ENCODE measurements at regions not wholly inside any gene's neighbourhood (a gene's known extent, or its start where the extent isn't known, plus 50 kb on each side); places are given as distances from the start of the nearest gene placed in this dataset.

DNA sequence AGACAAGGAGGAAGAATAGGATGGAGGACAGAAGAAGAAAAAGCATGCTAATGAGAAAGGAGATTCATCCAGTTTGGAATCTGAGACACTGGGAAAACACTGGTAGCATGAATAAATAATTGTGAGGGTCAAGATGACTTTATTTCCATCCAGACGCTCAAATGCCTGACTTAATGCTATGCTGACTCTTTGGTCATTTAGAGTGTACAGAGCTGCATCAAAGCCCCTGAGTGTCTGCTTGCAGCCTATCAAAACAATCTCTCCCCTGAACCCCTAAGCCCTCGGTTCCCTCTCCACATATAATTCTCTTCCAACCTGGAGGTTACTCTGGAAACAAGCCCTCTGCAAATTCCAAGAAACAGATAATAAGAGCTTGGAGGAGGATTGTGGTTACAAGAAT, 208.8 kb downstream of the MAGEB17 start:
- no peak for DNase-seq
- no peak overlapping the region for H3K4me3 ChIP-seq
- no peaks in the 10 kb centered on the region for H3K4me1 ChIP-seq
- H3K9me3 ChIP-seq, result no peaks in the 10 kb centered on the region
- no peaks in the 10 kb centered on the region for H3K36me3 ChIP-seq
- no peak overlapping the region for H3K27ac ChIP-seq
- H3K27me3 ChIP-seq, result no peaks in the 10 kb centered on the region
- 76 to 78% methylated on average over 1 to 2 of the region's 2 CpGs for WGBS, 2 donors
- TF ChIP-seq, protein P1, sequence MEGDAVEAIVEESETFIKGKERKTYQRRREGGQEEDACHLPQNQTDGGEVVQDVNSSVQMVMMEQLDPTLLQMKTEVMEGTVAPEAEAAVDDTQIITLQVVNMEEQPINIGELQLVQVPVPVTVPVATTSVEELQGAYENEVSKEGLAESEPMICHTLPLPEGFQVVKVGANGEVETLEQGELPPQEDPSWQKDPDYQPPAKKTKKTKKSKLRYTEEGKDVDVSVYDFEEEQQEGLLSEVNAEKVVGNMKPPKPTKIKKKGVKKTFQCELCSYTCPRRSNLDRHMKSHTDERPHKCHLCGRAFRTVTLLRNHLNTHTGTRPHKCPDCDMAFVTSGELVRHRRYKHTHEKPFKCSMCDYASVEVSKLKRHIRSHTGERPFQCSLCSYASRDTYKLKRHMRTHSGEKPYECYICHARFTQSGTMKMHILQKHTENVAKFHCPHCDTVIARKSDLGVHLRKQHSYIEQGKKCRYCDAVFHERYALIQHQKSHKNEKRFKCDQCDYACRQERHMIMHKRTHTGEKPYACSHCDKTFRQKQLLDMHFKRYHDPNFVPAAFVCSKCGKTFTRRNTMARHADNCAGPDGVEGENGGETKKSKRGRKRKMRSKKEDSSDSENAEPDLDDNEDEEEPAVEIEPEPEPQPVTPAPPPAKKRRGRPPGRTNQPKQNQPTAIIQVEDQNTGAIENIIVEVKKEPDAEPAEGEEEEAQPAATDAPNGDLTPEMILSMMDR (IDR thresholded peaks at IDR 0.05), result no peak
- no peak for TF ChIP-seq POLR2A (IDR thresholded peaks at IDR 0.05)
- intact Hi-C loops (cut with DNase I), result no loop called here

DNA sequence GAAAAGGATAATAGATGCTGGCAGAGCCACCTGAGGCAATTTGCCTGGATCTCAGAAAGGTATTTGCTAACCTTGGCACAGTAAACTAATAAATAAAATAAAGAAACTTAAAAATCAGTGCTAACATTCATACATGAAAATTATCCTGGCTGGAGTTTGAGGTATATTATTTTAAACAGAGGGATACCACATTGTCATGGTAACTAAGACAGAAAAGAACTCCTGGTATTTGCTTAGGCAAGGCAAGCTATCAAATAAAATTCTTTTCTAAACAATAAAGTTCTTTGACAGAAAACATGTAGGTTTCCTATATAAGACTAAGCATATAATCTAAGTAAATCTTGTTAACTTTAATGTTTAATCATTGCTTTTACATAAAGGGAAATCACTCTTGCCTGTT, 218.8 kb downstream of the MAGEB17 start:
- H3K36me3 ChIP-seq, result no peaks in the 10 kb centered on the region
- no peak for DNase-seq
- intact Hi-C loops (cut with DNase I), result no loop called here
- H3K4me1 ChIP-seq, result no peaks in the 10 kb centered on the region
- TF ChIP-seq, protein P1 (IDR thresholded peaks at IDR 0.05), result no peak
- no peak for TF ChIP-seq POLR2A (IDR thresholded peaks at IDR 0.05)
- no peaks in the 10 kb centered on the region for H3K27me3 ChIP-seq
- no peak overlapping the region for H3K4me3 ChIP-seq
- H3K27ac ChIP-seq, result no peak overlapping the region
- H3K9me3 ChIP-seq, result no peaks in the 10 kb centered on the region

DNA sequence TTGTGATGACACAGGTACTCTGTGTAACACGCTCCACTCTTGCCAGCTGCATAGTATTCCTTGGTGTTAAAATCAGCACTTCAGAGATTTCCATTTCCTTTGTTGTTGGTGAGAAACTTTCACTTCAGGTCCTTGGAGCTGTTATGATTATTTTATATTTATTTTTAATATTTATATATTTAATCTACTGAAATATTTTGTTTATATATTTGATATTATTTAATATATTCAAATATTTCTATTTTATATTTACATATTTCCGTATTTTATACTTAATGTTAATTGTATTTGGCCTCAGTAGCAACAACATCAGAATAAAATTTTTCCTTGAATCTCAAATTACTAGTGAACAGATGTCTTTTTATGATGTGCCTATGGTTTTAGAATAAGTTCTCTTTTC, 225.3 kb downstream of the MAGEB17 start:
- no peaks in the 10 kb centered on the region for H3K9me3 ChIP-seq
- TF ChIP-seq, protein P1 (IDR thresholded peaks at IDR 0.05), result no peak
- TF ChIP-seq POLR2A (IDR thresholded peaks at IDR 0.05), result no peak
- DNase-seq, result no peak
- H3K4me1 ChIP-seq, result no peaks in the 10 kb centered on the region
- no peaks in the 10 kb centered on the region for H3K27me3 ChIP-seq
- H3K27ac ChIP-seq, result no peak overlapping the region
- H3K36me3 ChIP-seq, result no peaks in the 10 kb centered on the region
- WGBS, 2 donors, result 83 to 100% methylated on average over 2 of the region's 2 CpGs
- intact Hi-C loops (cut with DNase I), result no loop called here
- no peak overlapping the region for H3K4me3 ChIP-seq

DNA sequence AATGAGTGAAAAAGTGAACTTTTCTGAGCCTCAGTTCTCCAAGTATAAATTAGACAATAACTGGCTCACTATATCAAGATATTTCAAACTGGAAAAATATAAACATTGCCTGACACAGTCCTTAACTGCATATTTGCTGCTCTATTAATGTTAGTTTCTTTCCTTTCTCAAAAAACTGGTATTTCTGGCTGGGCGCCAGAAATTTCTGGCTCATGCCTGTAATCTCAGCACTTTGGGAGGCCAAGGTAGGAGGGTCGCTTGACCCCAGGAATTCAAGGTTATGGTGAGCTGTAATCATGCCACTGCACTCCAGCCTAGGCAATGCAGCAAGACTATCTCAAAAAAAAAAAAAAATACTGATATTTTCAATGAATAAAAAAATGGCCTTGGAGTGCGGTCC, 227.0 kb downstream of the MAGEB17 start:
- Histone ChIP-seq H3K4me1 (no peaks in the 10 kb centered on the region), H3K27ac (no peak overlapping the region), H3K36me3 (no peaks in the 10 kb centered on the region), H3K4me3 (no peak overlapping the region), H3K27me3 (no peaks in the 10 kb centered on the region), H3K9me3 (no peaks in the 10 kb centered on the region)
- no peak for TF ChIP-seq POLR2A (IDR thresholded peaks at IDR 0.05)
- TF ChIP-seq, protein P1 (IDR thresholded peaks at IDR 0.05), result no peak
- no peak for DNase-seq
- intact Hi-C loops (cut with DNase I), result no loop called here
- WGBS, 2 donors, result 50 to 54% methylated on average over 2 of the region's 3 CpGs

DNA sequence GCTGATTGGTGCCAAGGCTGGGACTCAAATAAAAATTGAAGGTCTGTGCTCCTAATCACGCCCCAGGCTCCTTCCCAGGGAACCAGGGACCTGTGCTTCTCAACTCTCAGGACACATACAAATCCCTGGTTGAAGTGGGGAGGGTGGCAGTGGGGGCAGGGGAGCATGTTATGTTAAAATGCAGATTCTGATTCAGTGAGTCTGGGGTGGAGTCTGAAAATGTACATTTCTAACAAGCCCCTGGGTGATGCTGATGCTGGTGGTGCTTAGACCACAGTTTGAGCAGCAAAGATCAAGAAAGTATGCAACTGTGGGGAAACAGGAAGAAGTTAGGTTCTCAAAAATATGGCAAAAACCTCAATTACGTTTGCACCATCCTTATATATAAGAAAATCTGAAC, 236.5 kb downstream of the MAGEB17 start:
- H3K27ac ChIP-seq, result no peak overlapping the region
- no peak for TF ChIP-seq POLR2A (IDR thresholded peaks at IDR 0.05)
- TF ChIP-seq, protein P1 (IDR thresholded peaks at IDR 0.05), result no peak
- no peak for DNase-seq
- H3K36me3 ChIP-seq, result no peaks in the 10 kb centered on the region
- WGBS, 2 donors, result 36 to 45% methylated on average over 2 of the region's 2 CpGs
- H3K4me1 ChIP-seq, result no peaks in the 10 kb centered on the region
- no peaks in the 10 kb centered on the region for H3K9me3 ChIP-seq
- no peaks in the 10 kb centered on the region for H3K27me3 ChIP-seq
- intact Hi-C loops (cut with DNase I), result no loop called here
- no peak overlapping the region for H3K4me3 ChIP-seq

All from esophagus squamous epithelium (tissue), 5 donors.